HG03280 (cell line): ENCODE measurements at regions not wholly inside any gene's neighbourhood (a gene's known extent, or its start where the extent isn't known, plus 50 kb on each side); places are given as distances from the start of the nearest gene placed in this dataset.
"Not testable (repeated sequence)": the region's sequence is repeated elsewhere in the genome, so short reads cannot be mapped to it uniquely, and the experiment has no call there.

ENCODE experiments used
- ATAC-seq: cut with Tn5 transposase; IDR thresholded peaks from one replicate; pipeline ENCODE4 v1.9.1; 2021; ENCODE audit warnings: mild to moderate bottlenecking, moderate library complexity; ENCODE audit not compliant: unreplicated experiment

- not testable (repeated sequence) for ATAC-seq
These were observed 127.0 kb upstream of the NBPF11 start for GRCh38 chr1:148279002-148279542.

- ATAC-seq: not testable (repeated sequence)
These were observed 125.8 kb upstream of the NBPF11 start for GRCh38 chr1:148277865-148278279.

DNA sequence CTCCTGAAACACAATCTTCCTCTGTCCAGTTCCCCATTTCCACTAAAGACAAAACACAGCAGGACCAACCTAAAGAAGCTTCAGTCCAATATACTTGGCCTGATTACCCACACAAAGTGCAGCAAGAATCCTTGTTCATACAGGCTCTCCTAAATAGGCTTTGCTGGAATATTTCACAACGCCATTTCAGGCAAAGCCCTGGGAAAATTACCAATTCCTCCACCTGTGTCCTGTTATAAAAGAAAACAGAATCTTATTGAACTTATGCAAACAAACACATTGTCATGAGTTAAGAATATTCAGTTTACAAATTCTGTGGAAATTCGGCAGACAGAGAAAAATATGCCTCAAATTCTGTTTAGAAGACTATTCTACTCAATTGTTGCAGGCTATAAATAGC, 115.0 kb upstream of the NBPF11 start:
- ATAC-seq: not testable (repeated sequence)

GRCh38 chr1:148264374-148265276, 112.5 kb upstream of the NBPF11 start:
- no peak for ATAC-seq

DNA sequence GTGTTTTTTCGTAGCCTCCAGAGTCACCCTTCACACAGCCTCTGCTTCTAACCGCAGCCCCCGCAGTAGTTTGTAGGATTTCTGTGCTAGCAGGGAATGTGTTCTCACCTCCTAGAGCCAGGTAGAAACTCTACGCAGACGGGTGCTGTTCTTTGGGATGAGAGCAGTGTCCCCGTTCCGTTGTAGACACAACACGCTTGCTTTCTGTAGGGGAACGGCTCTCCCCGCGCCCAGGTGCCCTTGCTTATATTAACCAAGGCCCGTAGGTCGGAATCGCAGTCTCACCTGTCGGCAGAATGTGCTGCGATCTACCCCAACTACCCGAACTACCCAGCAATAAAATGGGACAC, 111.8 kb upstream of the NBPF11 start:
- ATAC-seq: no peak

- ATAC-seq: peak; percentile 77
These were observed 111.2 kb upstream of the NBPF11 start for GRCh38 chr1:148263128-148263905.

- not testable (repeated sequence) for ATAC-seq
These were observed 109.6 kb upstream of the NBPF11 start for GRCh38 chr1:148261684-148262083.

- ATAC-seq: not testable (repeated sequence)
These were observed 105.8 kb upstream of the NBPF11 start for GRCh38 chr1:148257886-148258285.

DNA sequence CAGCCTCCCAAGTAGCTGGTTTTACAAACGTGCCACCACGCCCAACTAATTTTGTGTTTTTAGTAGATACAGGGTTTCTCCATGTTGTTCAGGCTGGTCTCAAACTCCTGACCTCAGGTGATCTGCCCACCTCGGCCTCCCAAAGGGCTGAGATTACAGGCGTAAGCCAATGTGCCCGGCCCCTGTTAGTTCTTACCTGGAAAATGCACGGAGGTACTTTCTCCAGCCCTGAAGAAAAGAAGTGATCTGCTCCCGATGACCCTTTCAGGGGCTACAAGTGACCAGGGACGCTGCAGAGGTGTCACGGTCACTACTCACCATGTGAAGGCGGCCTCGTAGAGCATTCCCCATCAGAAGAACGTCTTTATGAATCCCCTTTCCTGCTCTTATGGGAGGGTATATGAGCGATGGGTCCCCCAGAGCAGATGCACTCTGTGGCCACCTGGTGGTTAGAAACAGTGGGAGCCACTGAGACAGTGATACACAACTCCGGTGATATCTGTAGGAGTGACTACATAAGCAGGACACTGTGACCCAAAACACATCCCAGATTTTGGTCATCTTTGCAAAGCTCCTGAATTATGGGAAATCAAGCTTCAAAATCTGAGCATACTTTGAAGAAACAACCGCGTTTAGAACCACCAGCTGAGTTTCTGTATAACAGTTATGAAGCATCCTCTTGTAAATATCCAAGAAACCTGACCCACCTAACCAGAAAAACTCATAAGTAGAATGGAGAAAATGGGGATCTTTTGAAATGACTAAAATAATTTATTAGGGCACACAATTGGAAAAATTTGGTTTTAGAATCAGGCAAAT, 102.7 kb upstream of the NBPF11 start:
- ATAC-seq: not testable (repeated sequence)

DNA sequence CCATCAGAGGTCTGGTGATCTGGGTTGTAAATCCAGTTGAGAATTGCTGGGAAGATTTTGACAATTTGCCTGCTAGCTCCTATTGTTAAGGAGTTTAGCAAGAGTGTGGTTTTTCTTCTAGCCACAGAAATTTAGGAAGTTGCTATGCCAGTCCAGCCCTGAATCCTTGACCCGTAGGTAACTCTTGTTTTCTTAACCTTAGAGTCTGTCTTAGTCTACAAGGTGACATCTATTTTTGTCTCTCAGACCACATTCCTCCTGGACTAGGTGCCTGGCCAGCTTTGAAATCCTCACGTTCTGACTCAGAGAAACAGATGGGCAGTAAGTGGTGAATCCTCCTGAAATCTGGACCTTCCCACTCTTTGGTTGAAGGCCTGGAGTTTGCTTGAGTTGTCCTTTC, 101.7 kb upstream of the NBPF11 start:
- ATAC-seq: not testable (repeated sequence)

GRCh38 chr1:148248798-148249197, 96.7 kb upstream of the NBPF11 start:
- ATAC-seq: not testable (repeated sequence)

- ATAC-seq: not testable (repeated sequence)
These were observed 94.3 kb upstream of the NBPF11 start for GRCh38 chr1:148246258-148246861.

DNA sequence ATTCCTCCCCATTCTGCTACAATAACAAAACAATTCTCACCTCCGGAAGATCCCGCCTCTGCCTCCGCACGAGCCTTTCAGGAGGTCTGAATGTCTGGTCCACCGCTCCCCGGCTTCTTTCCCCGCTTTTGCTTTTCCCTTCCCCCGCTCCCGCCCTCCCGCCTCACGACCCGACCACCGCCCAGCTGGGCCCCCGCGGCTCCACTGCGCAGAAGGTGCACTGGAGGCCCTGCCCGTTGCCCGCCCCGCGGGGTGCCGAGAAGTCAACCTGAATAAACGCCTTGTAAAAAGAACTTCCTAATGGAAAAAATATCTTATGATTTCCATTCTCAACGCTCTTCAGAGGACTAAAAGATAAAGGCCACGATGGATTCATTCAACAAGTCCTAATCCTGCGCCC, 93.8 kb upstream of the NBPF11 start:
- ATAC-seq: not testable (repeated sequence)

DNA sequence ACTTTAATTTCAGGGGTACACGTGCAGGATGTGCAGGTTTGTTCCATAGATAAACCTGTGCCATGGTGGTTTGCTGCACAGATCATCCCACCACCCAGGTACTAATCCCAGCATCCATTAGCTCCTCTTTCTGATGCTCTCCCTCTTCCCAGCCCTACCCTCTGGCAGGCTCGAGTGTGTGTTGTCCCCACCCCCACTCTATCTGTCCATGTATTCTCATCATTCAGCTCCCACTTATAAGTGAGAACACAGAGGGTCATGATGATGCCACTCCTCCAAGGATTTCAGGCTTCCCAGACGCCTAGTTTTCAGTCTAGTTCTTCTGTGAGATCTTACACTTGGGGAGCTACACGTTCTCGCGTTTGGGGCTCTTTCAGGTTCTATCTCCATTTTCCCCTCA, 93.4 kb upstream of the NBPF11 start:
- not testable (repeated sequence) for ATAC-seq

DNA sequence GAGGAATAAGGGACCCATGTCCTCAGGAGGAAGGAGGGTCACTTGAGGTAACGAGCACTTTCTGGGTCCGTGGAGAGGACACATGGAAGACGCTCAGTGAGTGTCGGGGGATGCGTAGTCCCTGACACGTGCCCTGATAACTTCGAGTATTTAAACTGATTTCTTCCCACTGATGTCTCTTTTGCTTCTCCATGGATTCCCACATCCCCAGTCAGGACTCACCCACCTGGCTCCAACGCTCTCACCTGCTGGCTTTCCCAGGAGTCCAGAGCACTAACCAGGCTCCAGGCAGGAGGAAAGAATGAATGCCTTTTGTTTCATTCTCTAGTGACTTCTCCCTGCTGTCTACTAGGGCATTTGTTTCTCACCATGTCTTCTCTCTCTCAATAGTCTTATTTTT, 81.2 kb upstream of the NBPF11 start:
- ATAC-seq: not testable (repeated sequence)

GRCh38 chr1:148228846-148229245, 76.8 kb upstream of the NBPF11 start:
- ATAC-seq: not testable (repeated sequence)

- not testable (repeated sequence) for ATAC-seq
These were observed 70.5 kb upstream of the NBPF11 start for GRCh38 chr1:148222399-148223159.

DNA sequence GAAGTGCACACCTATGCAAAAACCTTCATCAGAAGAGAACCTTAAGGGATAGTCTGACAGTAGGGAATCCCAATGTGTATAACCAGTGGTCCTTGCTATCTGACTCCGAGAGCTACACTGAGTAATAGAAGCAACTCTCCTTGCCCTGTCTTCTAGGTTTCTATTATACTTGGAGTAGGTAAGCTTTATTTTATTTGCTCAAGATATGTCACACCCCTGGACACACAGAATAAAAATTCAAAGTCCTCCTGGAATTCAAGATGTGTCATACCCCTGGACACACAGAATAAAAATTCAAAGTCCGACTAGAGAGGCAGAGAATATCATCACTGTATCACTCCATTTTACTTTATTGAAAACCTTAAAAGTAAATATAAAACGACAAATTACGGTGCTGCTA, 69.5 kb upstream of the NBPF11 start:
- not testable (repeated sequence) for ATAC-seq

- ATAC-seq: not testable (repeated sequence)
These were observed 67.1 kb upstream of the NBPF11 start for GRCh38 chr1:148219229-148219628.
